NCI-H510A (cell line): ENCODE measurements at regions not wholly inside any gene's neighbourhood (a gene's known extent, or its start where the extent isn't known, plus 50 kb on each side); places are given as distances from the start of the nearest gene placed in this dataset.

Experiments
- DNase-seq: peaks from one replicate; lab custom pipeline; 2025; lab: John Stamatoyannopoulos, UW

- no peak for DNase-seq
Observed at GRCh38 chr3:177530908-177531307, 333.6 kb upstream of the TBL1XR1 start.

DNA sequence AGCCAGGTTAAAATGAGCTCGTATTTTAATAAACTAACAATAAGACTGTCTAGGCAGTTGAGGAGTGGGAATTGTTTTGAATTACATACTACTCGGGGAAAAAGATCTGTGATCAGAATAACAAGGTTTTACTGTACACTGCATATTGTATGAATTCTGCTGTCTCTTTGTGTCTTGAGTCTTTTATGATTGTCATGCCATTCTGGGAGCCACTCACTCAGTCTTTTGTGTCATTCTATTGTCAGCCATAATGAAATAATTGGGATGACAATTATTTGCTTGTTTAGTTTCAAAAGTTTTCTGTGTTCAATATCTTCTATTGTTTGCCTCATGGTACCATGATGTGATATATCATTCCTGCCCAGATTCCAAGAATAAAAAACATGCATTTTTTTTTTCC lies 339.6 kb upstream of the TBL1XR1 start:
- DNase-seq = no peak

DNA sequence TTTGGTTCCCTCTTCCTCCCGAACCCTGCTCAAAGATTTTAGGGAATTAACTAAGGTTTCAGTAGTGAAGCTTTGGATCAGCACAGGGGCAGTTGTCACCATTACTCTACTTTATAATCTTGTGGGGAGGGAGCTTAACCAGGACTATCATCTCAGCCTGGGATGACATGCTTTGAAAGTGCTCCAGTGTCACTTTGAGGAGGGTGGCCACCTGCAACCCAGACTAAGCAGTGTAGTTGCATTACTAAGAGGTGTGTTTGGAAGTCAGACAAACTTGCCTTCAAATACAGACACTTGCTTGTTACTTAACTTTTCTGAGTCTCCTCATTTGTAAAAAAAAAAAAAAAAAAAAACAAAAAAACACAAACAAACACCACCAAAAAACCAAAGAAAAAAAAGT lies 340.3 kb upstream of the TBL1XR1 start:
- DNase-seq = no peak

- DNase-seq = no peak
Observed at GRCh38 chr3:177538048-177538749, 340.9 kb upstream of the TBL1XR1 start.

GRCh38 chr3:177538750-177539730 lies 341.8 kb upstream of the TBL1XR1 start:
- DNase-seq = no peak

GRCh38 chr3:177541541-177541940 lies 344.3 kb upstream of the TBL1XR1 start:
- DNase-seq = no peak

DNA sequence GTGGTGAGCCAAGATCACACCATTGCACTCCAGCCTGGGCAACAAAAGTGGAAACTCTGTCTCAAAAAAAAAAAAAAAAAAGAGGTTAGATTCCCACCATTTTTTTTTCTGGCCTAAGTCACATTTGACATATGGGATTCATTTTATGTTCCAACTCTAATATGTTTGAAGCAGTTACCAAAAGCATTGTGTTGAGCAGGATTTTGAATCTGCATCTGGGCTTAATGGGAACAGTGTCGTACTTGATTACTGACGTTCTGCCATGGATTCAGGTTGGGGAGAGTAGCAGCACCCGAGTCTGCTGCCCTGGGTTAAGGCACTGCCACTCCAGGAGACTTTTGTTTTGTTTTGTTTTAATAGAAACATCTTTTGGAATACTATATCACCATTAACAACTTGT lies 348.7 kb upstream of the TBL1XR1 start:
- DNase-seq = no peak

DNA sequence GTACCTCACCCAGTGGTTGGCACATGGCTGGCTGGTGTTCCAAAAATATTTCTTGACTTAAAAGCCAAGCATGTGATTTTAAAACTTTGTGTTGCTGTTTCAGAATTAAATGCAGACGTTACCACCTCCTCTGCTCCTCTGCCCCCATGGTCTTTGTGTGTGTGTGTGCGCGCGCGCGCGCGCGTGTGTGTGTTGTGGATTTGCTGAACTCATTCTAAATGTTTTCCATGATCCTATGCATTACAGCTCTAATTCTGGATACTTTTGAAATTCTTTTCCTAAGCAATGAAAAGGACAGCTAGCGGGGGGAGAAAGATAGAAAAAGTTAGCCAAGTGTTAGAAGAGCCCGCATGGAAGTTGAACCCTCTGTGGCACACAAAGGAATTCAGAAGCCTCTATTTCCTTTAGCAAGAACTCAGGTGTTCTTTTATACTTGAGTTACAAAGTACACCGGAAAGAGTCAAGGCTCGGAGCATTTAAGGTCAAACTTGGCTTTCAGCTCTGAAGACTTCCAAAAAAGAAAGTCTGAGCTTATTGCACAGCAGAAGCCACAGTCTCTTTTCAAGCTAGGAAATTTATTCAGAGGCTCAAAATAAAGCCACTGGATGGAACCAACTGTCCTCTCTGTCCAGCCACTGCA lies 350.5 kb upstream of the TBL1XR1 start:
- no peak for DNase-seq

GRCh38 chr3:177550667-177551066 lies 353.4 kb upstream of the TBL1XR1 start:
- DNase-seq = no peak

GRCh38 chr3:177551431-177551836 lies 354.2 kb upstream of the TBL1XR1 start:
- DNase-seq = no peak

- DNase-seq = no peak
Observed at GRCh38 chr3:177552051-177552450, 354.8 kb upstream of the TBL1XR1 start.

DNA sequence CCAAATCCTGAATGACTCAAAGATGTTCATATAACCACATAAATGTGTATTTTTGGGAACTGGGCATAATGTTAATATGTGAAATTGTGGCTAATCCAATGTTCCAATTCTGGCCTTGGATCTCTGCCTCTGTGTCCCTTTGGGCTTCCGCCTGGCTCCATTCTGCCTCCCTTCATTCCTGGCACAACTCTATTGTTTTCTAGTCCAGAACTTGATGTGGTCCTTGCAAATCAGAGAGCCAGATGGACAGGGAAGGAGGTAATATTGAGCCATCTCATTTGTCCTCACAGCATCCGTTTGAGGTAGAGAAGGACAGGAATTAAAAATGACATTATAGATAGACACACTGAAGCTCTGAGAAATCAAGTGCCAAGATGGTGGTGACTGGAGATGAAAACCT lies 355.7 kb upstream of the TBL1XR1 start:
- DNase-seq = no peak

DNA sequence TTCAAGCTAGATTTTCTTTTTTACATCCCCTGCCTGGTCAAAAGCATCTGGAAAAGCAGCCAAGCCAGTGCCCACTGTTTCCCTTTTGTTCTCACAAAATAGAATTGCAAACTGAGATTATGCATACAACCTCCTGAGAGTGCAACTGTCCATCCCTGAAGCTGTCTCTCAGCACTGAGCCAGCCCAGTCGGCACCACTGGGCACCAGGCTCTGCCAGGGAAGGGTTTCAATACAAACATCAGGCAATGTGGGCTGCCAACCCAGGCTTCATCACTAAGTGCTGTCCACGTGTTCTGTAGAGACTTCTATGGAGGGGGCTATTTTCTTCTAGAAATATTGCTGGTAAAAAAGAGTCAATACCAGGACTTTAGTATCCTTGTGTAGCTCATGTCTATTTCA lies 356.3 kb upstream of the TBL1XR1 start:
- no peak for DNase-seq

DNA sequence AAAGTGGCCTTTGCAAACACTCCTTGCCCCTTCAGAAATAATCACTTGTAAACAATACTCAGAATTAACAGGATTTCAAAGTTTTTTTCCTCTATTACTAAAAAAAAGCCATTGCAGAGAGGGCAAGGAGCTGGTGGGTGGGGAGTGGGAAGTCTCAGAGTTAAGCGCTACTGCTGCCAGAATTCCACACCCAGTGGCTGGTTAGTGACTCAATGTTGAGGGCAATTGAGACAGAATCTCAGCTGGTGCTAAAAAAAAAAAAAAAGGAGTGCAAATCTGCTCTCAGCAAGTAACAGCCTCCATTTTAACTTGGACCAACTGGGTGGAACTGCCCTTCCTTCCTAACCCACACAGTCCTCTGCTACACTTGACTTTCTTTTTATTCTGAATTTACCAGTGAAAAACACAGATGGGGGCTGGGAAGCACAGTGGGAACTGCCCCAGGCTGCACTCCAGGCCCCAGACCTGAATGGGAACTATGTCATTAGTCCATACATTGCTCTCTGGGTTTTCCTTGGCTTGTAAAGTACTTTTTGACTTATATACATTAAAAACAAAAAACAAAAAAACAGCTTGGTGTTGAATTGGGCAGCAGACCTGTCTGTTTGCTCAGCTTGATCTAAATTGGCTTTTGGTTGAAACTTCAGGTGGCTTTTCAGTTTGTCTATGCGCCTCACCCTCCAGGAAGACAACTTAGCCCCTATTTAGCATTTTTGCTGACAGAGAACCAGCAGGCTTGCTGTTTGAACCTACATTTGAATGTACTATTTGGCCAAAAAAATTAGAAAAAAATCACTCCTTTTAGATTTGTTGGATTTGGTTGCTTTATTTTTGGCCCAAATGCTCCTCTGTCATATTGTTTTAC lies 357.8 kb upstream of the TBL1XR1 start:
- no peak for DNase-seq

DNA sequence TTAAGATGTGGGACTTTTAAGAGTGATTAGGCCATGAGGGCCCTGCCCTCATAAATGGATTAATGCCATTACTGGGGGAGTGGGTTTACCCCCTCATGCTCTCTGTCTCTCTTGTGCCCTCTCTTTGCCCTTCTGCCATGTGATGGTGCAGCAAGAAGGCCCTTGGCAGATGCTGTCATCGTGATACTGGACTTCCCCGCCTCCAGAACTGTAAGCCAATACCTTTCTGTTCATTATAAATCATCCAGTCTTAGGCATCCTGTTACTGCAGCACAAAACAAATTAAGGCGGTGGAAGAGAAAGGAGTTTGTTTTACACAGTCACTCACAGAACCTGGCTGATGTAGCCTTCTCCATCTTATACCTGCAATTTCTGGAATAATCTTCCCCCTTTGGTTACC lies 360.3 kb upstream of the TBL1XR1 start:
- DNase-seq = no peak

DNA sequence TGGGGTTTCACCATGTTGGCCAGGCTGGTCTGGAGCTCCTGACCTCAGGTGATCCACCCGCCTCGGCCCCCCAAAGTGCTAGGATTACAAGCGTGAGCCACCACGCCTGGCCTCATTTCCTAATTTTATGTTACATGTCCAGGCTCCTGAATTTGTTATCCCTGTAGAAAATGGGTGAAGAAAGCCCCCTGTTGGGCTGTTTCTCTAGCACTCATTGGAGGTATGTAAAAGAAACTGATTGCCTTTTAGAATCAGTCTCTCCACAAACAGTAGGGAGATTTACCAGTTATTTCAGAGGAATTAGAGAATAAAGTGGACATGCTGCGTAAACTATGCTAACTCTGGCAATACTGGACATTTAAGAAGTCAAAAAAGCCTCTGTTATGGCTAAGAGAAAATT lies 364.1 kb upstream of the TBL1XR1 start:
- no peak for DNase-seq

GRCh38 chr3:177561769-177562392 lies 364.6 kb upstream of the TBL1XR1 start:
- no peak for DNase-seq

DNA sequence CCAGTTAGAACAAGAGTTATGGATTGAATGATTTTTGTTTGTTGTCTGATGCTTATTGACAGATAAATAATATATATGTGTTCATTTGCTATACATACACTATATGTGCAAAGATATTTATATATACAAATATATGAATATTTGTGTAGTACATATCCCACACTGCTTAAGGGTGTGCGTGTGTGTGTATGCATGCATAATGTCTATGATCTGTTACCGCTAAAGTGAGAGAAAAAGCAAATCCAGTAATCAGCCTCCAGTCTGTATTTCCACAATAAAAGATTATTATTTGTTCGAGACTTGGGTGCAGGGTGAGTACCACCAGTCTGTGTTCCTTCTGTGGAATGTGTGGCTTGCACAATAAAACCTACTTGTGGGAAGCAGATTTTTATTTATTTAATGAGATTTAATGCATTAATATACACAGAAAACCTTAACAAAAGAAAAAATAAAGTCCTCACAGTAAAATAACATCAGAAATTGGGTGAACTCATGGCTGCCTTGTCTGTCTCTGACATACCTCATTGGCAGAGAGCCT lies 366.0 kb upstream of the TBL1XR1 start:
- DNase-seq = no peak

GRCh38 chr3:177563792-177564191 lies 366.5 kb upstream of the TBL1XR1 start:
- no peak for DNase-seq

DNA sequence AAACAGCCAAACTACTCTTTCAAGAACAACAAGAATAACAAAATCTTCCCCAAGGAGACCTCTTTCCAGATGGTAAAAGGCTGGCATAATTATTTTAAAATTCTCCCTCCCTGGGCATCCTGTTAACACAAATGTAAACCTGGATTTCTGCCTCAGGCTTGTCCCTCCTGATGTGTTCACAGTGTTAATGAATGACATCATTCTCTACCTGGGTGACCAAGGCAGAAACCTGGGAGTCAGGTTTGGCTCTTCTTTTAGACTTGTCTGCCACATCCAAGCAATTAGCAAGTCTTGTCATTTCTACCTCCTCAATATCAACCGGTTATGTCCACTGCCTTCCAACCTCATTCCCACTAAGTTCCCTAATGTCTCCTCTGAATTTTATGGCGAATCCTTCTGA lies 368.7 kb upstream of the TBL1XR1 start:
- no peak for DNase-seq

- DNase-seq = no peak
Observed at GRCh38 chr3:177567833-177568232, 370.6 kb upstream of the TBL1XR1 start.
